ENCODE measurements at regions not wholly inside any gene's neighbourhood (a gene's known extent, or its start where the extent isn't known, plus 50 kb on each side); places are given as distances from the start of the nearest gene placed in this dataset.

DNA sequence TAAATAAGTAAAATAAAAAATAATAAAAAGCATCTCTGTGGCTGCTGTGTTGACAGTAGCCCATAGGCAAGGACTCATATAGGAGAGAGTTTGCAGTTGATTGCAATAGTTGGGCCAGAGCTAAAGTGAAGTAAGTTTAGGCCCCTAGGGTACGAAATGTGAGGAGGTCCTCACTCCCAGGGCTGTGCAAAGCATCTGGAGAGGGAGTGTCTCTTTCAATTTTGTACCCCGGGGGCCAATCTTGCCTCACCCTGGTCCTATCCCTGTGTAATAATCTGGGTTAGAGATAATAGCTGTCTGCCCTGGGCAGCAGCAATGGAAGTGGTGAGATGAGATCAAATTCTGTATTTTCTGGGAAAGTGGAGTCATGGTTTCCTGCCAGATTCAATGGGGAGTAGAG, 365.7 kb downstream of the GATA3 start (continued):
- no peak for TF ChIP-seq GATA3 (IDR thresholded peaks at IDR 0.05; ENCODE audit: borderline replicate concordance)

DNA sequence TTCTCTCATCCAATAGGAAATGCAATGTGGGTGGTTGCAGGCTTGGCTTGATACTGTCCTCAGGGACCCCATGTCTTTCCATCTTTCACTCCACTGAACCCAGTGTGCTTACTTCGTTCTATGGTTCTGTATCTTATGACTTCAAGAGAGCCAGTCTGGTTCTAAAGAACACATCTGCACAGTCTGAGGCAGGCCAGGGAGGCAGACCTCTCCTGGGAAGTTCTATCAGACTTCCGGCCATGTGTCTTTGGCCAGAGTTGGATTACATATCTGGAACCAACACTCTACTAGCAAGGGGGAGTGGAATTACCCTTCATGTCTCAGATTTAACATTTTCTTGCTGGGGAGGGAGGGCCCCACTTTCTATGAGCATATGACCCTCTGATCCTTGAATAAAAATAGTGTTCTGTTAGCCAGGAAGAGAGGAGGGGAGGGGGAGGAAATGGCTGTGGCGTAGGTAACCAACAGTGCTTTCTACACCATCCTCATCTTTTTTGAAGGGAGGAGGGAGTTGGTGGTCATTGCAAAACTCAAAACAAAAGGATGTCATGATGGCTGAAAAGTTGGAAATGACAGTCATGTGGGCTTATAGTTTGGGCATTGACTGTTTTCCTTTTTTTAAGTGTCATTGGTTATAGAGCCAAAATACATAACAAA, 370.2 kb downstream of the GATA3 start:
- 77% methylated on average over 3 of the region's 3 CpGs for WGBS (ENCODE audit: missing lambda C conversion rate)
- no peak for FAIRE-seq
- no peak for ATAC-seq
- no peak overlapping the region for H3K4me3 ChIP-seq
- H3K4me1 ChIP-seq, result no peaks in the 10 kb centered on the region
- no peak overlapping the region for H3K4me2 ChIP-seq
- POLR2A ChIA-PET, result no interaction called here
- TF ChIP-seq POLR2AphosphoS2 (conservative IDR thresholded peaks at IDR 0.05; ENCODE audit: low read length), result no peak
- TF ChIP-seq CHD4 (IDR thresholded peaks at IDR 0.05; ENCODE audit: borderline replicate concordance), result no peak
- no peak for TF ChIP-seq MAX (IDR thresholded peaks at IDR 0.05)
- TF ChIP-seq HEYL (CRISPR knock-in tag; IDR thresholded peaks at IDR 0.05), result no peak
- no peak overlapping the region for H3K27ac ChIP-seq
- no peaks in the 10 kb centered on the region for H3K9me3 ChIP-seq
- DNase-seq (ENCODE audit: low read depth in 1 of 2, low spot score in 1 of 2), result no peak
- CTCF ChIA-PET, result no interaction called here

DNA sequence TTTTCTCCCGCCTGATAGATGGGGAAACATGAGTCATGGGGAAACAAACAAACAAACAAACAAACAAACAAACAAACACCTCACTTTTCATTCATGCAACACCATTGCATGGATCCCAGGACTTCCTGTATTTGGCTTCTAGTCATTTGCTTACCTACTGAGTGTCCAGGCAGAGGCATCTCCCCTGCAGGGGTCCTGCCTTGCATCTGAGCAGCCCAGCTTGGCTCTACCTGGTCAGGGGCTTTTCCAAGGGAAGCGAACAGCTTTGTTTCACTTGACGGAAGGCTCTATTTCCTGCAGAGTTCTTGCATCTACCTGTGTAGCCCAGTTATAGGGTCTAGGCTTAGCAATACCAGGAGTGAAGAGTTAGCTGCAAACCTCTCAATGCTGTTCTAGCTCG, 374.2 kb downstream of the GATA3 start:
- 83% methylated on average over 4 of the region's 4 CpGs for WGBS (ENCODE audit: missing lambda C conversion rate)
- Histone ChIP-seq H3K4me1 (no peaks in the 10 kb centered on the region), H3K4me2 (no peak overlapping the region), H3K4me3 (no peak overlapping the region), H3K27ac (no peak overlapping the region), H3K9me3 (no peaks in the 10 kb centered on the region)
- ChIA-PET POLR2A (no interaction called here), CTCF (no interaction called here)
- TF ChIP-seq, protein P1, sequence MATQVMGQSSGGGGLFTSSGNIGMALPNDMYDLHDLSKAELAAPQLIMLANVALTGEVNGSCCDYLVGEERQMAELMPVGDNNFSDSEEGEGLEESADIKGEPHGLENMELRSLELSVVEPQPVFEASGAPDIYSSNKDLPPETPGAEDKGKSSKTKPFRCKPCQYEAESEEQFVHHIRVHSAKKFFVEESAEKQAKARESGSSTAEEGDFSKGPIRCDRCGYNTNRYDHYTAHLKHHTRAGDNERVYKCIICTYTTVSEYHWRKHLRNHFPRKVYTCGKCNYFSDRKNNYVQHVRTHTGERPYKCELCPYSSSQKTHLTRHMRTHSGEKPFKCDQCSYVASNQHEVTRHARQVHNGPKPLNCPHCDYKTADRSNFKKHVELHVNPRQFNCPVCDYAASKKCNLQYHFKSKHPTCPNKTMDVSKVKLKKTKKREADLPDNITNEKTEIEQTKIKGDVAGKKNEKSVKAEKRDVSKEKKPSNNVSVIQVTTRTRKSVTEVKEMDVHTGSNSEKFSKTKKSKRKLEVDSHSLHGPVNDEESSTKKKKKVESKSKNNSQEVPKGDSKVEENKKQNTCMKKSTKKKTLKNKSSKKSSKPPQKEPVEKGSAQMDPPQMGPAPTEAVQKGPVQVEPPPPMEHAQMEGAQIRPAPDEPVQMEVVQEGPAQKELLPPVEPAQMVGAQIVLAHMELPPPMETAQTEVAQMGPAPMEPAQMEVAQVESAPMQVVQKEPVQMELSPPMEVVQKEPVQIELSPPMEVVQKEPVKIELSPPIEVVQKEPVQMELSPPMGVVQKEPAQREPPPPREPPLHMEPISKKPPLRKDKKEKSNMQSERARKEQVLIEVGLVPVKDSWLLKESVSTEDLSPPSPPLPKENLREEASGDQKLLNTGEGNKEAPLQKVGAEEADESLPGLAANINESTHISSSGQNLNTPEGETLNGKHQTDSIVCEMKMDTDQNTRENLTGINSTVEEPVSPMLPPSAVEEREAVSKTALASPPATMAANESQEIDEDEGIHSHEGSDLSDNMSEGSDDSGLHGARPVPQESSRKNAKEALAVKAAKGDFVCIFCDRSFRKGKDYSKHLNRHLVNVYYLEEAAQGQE (IDR thresholded peaks at IDR 0.05), result no peak
- TF ChIP-seq MAX (IDR thresholded peaks at IDR 0.05) (no peak), HEYL (CRISPR knock-in tag; IDR thresholded peaks at IDR 0.05) (no peak), ZNF302 (CRISPR knock-in tag; IDR thresholded peaks at IDR 0.05) (no peak)
- DNase-seq (ENCODE audit: low read depth in 1 of 2, low spot score in 1 of 2) (no peak), ATAC-seq (no peak), FAIRE-seq (no peak)

- no peak for TF ChIP-seq POLR2A (IDR thresholded peaks at IDR 0.05; ENCODE audit: low read length)
- no peak for TF ChIP-seq PBX3 (IDR thresholded peaks at IDR 0.05)
- no peak for TF ChIP-seq SREBF2 (IDR thresholded peaks at IDR 0.05)
- TF ChIP-seq KDM1A (IDR thresholded peaks at IDR 0.05; ENCODE audit: low read depth), result no peak
- TF ChIP-seq RNF2 (IDR thresholded peaks at IDR 0.05; ENCODE audit: borderline replicate concordance, low read depth), result no peak
- TF ChIP-seq RCOR1 (IDR thresholded peaks at IDR 0.05; ENCODE audit: low read depth, low read length), result no peak
- TF ChIP-seq NR3C1 (IDR thresholded peaks at IDR 0.05), result no peak
- no peak for TF ChIP-seq NFE2L2 (conservative IDR thresholded peaks at IDR 0.05; ENCODE audit: low read length)
- TF ChIP-seq JUN (IDR thresholded peaks at IDR 0.05), result no peak
- no peak for TF ChIP-seq HEYL (CRISPR knock-in tag; IDR thresholded peaks at IDR 0.05)
- TF ChIP-seq TFCP2L1 (CRISPR knock-in tag; IDR thresholded peaks at IDR 0.05), result no peak
- no peak for TF ChIP-seq SMC3 (IDR thresholded peaks at IDR 0.05)
- TF ChIP-seq, protein P2, sequence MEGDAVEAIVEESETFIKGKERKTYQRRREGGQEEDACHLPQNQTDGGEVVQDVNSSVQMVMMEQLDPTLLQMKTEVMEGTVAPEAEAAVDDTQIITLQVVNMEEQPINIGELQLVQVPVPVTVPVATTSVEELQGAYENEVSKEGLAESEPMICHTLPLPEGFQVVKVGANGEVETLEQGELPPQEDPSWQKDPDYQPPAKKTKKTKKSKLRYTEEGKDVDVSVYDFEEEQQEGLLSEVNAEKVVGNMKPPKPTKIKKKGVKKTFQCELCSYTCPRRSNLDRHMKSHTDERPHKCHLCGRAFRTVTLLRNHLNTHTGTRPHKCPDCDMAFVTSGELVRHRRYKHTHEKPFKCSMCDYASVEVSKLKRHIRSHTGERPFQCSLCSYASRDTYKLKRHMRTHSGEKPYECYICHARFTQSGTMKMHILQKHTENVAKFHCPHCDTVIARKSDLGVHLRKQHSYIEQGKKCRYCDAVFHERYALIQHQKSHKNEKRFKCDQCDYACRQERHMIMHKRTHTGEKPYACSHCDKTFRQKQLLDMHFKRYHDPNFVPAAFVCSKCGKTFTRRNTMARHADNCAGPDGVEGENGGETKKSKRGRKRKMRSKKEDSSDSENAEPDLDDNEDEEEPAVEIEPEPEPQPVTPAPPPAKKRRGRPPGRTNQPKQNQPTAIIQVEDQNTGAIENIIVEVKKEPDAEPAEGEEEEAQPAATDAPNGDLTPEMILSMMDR (IDR thresholded peaks at IDR 0.05), result no peak
- no peak for TF ChIP-seq HOXB13 (CRISPR knock-in tag; IDR thresholded peaks at IDR 0.05; ENCODE audit: low read depth)
- no peak for TF ChIP-seq FOXS1 (CRISPR knock-in tag; IDR thresholded peaks at IDR 0.05)
- Histone ChIP-seq H3K4me3 (no peak overlapping the region), H3K9me3 (no peaks in the 10 kb centered on the region), H3K4me2 (no peak overlapping the region), H3K27ac (no peak overlapping the region), H3K4me1 (no peaks in the 10 kb centered on the region)
- ATAC-seq (no peak), FAIRE-seq (no peak), DNase-seq (ENCODE audit: low read depth in 1 of 2, low spot score in 1 of 2) (no peak)
- 32% methylated on average over 3 of the region's 3 CpGs for WGBS (ENCODE audit: missing lambda C conversion rate)
- CTCF ChIA-PET, result interaction anchor here (1.0 to 1.2 kb wide), 2 partner anchors 10 to 19 kb away, joined by 3 read pairs; no protein-coding TSS in a partner anchor
- POLR2A ChIA-PET, result interaction anchor here (0.6 kb wide), 1 partner anchor 37 kb away, joined by 5 read pairs; no protein-coding TSS in a partner anchor
Measured at GRCh38 chr10:8430321-8430720, 375.8 kb downstream of the GATA3 start.
